Embryonic facial prominence (tissue), 1 donor: ENCODE measurements at regions not wholly inside any gene's neighbourhood (a gene's known extent, or its start where the extent isn't known, plus 50 kb on each side); places are given as distances from the start of the nearest gene placed in this dataset.
A peak's percentile ranks its signal among the peaks of the same experiment; 100 is the strongest.
"Not testable (repeated sequence)": the region's sequence is repeated elsewhere in the genome, so short reads cannot be mapped to it uniquely, and the experiment has no call there.

Experiments
- DNase-seq: peaks from one replicate; pipeline ENCODE4 v3.0.0-alpha.2; 2016; ENCODE audit errors: extremely low spot score

- DNase-seq, result no peak
These were observed 166.3 kb upstream of the ADCY1 start for GRCh38 chr7:45407730-45408408.

- DNase-seq, result no peak
These were observed 165.8 kb upstream of the ADCY1 start for GRCh38 chr7:45408409-45408737.

GRCh38 chr7:45410893-45411292, 163.3 kb upstream of the ADCY1 start:
- DNase-seq, result no peak

- DNase-seq, result no peak
These were observed 160.7 kb upstream of the ADCY1 start for GRCh38 chr7:45413419-45413818.

- DNase-seq, result no peak
These were observed 159.9 kb upstream of the ADCY1 start for GRCh38 chr7:45414226-45414625.

GRCh38 chr7:45415265-45415664, 158.9 kb upstream of the ADCY1 start:
- DNase-seq, result no peak

GRCh38 chr7:45416846-45417245, 157.3 kb upstream of the ADCY1 start:
- no peak for DNase-seq

- no peak for DNase-seq
These were observed 156.9 kb upstream of the ADCY1 start for GRCh38 chr7:45417268-45417667.

GRCh38 chr7:45417735-45418134, 156.4 kb upstream of the ADCY1 start:
- DNase-seq, result no peak

- peak; percentile 25 for DNase-seq
These were observed 153.2 kb upstream of the ADCY1 start for GRCh38 chr7:45420843-45421495.

- peak; percentile 13 for DNase-seq
These were observed 152.4 kb upstream of the ADCY1 start for GRCh38 chr7:45421806-45422205.

GRCh38 chr7:45430397-45430796, 143.8 kb upstream of the ADCY1 start:
- no peak for DNase-seq

GRCh38 chr7:45434167-45434784, 139.9 kb upstream of the ADCY1 start:
- no peak for DNase-seq

GRCh38 chr7:45435131-45435530, 139.0 kb upstream of the ADCY1 start:
- no peak for DNase-seq

- DNase-seq, result no peak
These were observed 138.3 kb upstream of the ADCY1 start for GRCh38 chr7:45435846-45436245.

- DNase-seq, result not testable (repeated sequence)
These were observed 133.4 kb upstream of the ADCY1 start for GRCh38 chr7:45440776-45441175.

GRCh38 chr7:45443263-45443662, 130.9 kb upstream of the ADCY1 start:
- no peak for DNase-seq

- no peak for DNase-seq
These were observed 127.8 kb upstream of the ADCY1 start for GRCh38 chr7:45446195-45446944.

- no peak for DNase-seq
These were observed 126.9 kb upstream of the ADCY1 start for GRCh38 chr7:45447296-45447695.

- no peak for DNase-seq
These were observed 123.5 kb upstream of the ADCY1 start for GRCh38 chr7:45450571-45451204.

GRCh38 chr7:45451342-45452035, 122.7 kb upstream of the ADCY1 start:
- DNase-seq, result no peak

GRCh38 chr7:45454771-45455170, 119.4 kb upstream of the ADCY1 start:
- DNase-seq, result no peak
